Neuronal stem cell (in vitro differentiated cells): ENCODE measurements at regions not wholly inside any gene's neighbourhood (a gene's known extent, or its start where the extent isn't known, plus 50 kb on each side); places are given as distances from the start of the nearest gene placed in this dataset.

Experiments used
- DNase-seq: peaks from one replicate; pipeline ENCODE4 v3.0.0-alpha.2; 2013; ENCODE audit warnings: low spot score
- H2AFZ ChIP-seq: one replicate; pipeline ENCODE4 v1.6.1; 2013; ENCODE audit warnings: mild to moderate bottlenecking, low read length, inconsistent platforms
- H2AK5ac ChIP-seq: 2 replicates; pipeline ENCODE4 v1.6.1; 2013; ENCODE audit warnings: low read depth, mild to moderate bottlenecking, inconsistent platforms, low read length, moderate library complexity, mixed read lengths
- H2BK120ac ChIP-seq: 2 replicates; pipeline ENCODE4 v1.6.1; 2013; ENCODE audit warnings: low read depth, mild to moderate bottlenecking, inconsistent platforms, low read length, moderate library complexity, mixed read lengths
- H2BK12ac ChIP-seq: one replicate; pipeline ENCODE4 v1.6.1; 2013; ENCODE audit warnings: low read length, inconsistent platforms
- H2BK15ac ChIP-seq: 2 replicates; pipeline ENCODE4 v1.6.1; 2013; ENCODE audit warnings: mild to moderate bottlenecking, low read length, inconsistent platforms, mixed read lengths
- H2BK5ac ChIP-seq: one replicate; pipeline ENCODE4 v1.6.1; 2013; ENCODE audit warnings: inconsistent platforms, mild to moderate bottlenecking, low read length, moderate library complexity
- H3K14ac ChIP-seq: one replicate; pipeline ENCODE4 v1.6.1; 2013; ENCODE audit warnings: low read length, inconsistent platforms
- H3K18ac ChIP-seq: 2 replicates; pipeline ENCODE4 v1.6.1; 2013; ENCODE audit warnings: low read length, inconsistent platforms
- H3K23ac ChIP-seq: 2 replicates; pipeline ENCODE4 v1.6.1; 2013; ENCODE audit warnings: low read depth, mild to moderate bottlenecking, mixed read lengths, low read length, inconsistent platforms; ENCODE audit not compliant: poor library complexity
- H3K27ac ChIP-seq: replicated peaks from 3 replicates; pipeline ENCODE4 v1.5.1; 2013; ENCODE audit warnings: low read length, inconsistent platforms
- H3K27me3 ChIP-seq, 3 experiments: 2 replicates each; pipeline ENCODE4 v1.6.1; 2013; ENCODE audit warnings: low read length in 3 of 3, mild to moderate bottlenecking in 2 of 3, inconsistent platforms in 1 of 3, low read depth in 1 of 3, mixed read lengths in 1 of 3, moderate library complexity in 1 of 3; ENCODE audit not compliant: control insufficient read depth in 3 of 3, insufficient read depth in 3 of 3
- H3K36me3 ChIP-seq, 2 donors: replicated peaks in 1 of 2; 2 replicates each; pipeline ENCODE4 v1.6.1; 2013; ENCODE audit warnings: low read length in 2 of 2; ENCODE audit not compliant: control insufficient read depth in 2 of 2, insufficient read depth in 2 of 2
- H3K4ac ChIP-seq: 2 replicates; pipeline ENCODE4 v1.6.1; 2013; ENCODE audit warnings: inconsistent platforms, mild to moderate bottlenecking, low read length, moderate library complexity
- H3K4me1 ChIP-seq, 2 donors: 1 replicate in 1 of 2; 2 replicates in 1 of 2; pipeline ENCODE4 v1.6.1; 2013; ENCODE audit warnings: low read length in 2 of 2, low read depth in 1 of 2; ENCODE audit not compliant: control insufficient read depth in 2 of 2, insufficient read depth in 1 of 2
- H3K4me2 ChIP-seq: one replicate; pipeline ENCODE4 v1.6.1; 2013; ENCODE audit warnings: mild to moderate bottlenecking, low read length, inconsistent platforms; ENCODE audit not compliant: insufficient read depth, poor library complexity, severe bottlenecking
- H3K4me3 ChIP-seq, 2 donors: 2 replicates each; pipeline ENCODE4 v1.5.1; 2013; ENCODE audit warnings: low read length in 2 of 2, mild to moderate bottlenecking in 2 of 2, inconsistent platforms in 1 of 2, moderate library complexity in 1 of 2
- H3K79me1 ChIP-seq: one replicate; pipeline ENCODE4 v1.6.1; 2013; ENCODE audit warnings: low read depth, mild to moderate bottlenecking, inconsistent platforms, low read length, moderate library complexity
- H3K9ac ChIP-seq: one replicate; pipeline ENCODE4 v1.6.1; 2013; ENCODE audit warnings: mild to moderate bottlenecking, low read depth, low read length, inconsistent platforms; ENCODE audit not compliant: poor library complexity
- H3K9me3 ChIP-seq, 2 donors: replicated peaks in 1 of 2; 2 replicates each; pipeline versions ENCODE3 to v1.6.1; 2013; ENCODE audit warnings: low read length in 2 of 2, mild to moderate bottlenecking in 2 of 2, inconsistent platforms in 1 of 2, low read depth in 1 of 2, mixed read lengths in 1 of 2, moderate library complexity in 1 of 2; ENCODE audit not compliant: control insufficient read depth in 2 of 2, insufficient read depth in 1 of 2
- H4K8ac ChIP-seq: one replicate; pipeline ENCODE4 v1.6.1; 2013; ENCODE audit warnings: low read depth, mild to moderate bottlenecking, inconsistent platforms, low read length, moderate library complexity
- H4K91ac ChIP-seq: one replicate; pipeline ENCODE4 v1.6.1; 2013; ENCODE audit warnings: low read length, low read depth, mild to moderate bottlenecking, inconsistent platforms; ENCODE audit not compliant: poor library complexity
- WGBS, 2 donors: extraction: QIAGEN DNeasy Blood & Tissue Kit; methylation state at CpG; one replicate each; pipeline ENCODE4 v1.1.7; 2013; ENCODE audit warnings: missing lambda C conversion rate in 2 of 2, mixed read lengths in 1 of 2; ENCODE audit not compliant: insufficient read length in 2 of 2, insufficient replicate concordance in 1 of 2; ENCODE audit errors: extremely low coverage in 2 of 2; 5-methylcytosine and 5-hydroxymethylcytosine counted together

DNA sequence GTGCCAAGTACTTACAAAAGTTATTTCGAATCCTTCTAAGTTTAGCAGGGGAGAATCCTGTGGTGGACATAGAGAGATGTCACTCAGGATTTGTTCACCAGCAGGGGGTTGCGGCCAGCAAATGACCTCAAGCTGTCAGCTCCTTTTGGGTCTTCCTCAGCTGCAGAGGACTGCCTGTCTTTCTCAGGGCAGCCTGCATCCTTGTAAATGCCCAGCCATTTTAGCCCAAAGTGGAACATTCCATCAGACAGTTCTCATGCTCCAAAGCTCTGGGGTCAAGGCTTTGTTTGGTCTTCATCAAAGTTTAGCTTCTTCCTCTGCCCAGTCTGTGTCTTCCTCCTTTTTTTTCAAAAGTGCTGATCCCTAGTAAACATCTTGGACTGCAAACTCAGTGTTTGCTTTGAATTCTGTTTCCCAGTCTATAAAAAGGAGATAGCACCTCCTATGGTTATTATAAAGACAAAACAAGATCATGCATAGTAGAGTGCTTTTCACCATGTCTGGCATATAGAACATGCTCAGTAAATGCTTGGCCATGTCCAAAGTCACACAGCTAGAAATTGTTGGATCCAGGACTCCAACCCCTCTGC is 156.4 kb upstream of the GATB start:
- H4K91ac ChIP-seq = no peak overlapping the region
- no peak overlapping the region for H3K4ac ChIP-seq
- no peak overlapping the region for H3K4me2 ChIP-seq
- H3K79me1 ChIP-seq = no peaks in the 10 kb centered on the region
- no peak overlapping the region for H2AK5ac ChIP-seq
- peak; percentile 23 for DNase-seq
- no peak overlapping the region for H3K27ac ChIP-seq
- H3K4me1 ChIP-seq = peaks cover 0 to 4% of the 10 kb centered on the region in 2 donors
- WGBS, 2 donors = no CpG with 5 or more reads among the region's 2 CpGs
- H3K27me3 ChIP-seq = no peaks in the 10 kb centered on the region
- H2BK12ac ChIP-seq = no peak overlapping the region
- H2BK15ac ChIP-seq = no peak overlapping the region
- no peak overlapping the region for H4K8ac ChIP-seq
- no peak overlapping the region for H3K4me3 ChIP-seq
- H2AFZ ChIP-seq = no peak overlapping the region
- no peak overlapping the region for H3K18ac ChIP-seq
- no peak overlapping the region for H3K9ac ChIP-seq
- H2BK5ac ChIP-seq = no peak overlapping the region
- no peaks in the 10 kb centered on the region for H3K36me3 ChIP-seq
- no peak overlapping the region for H3K14ac ChIP-seq
- no peak overlapping the region for H3K23ac ChIP-seq
- no peak overlapping the region for H2BK120ac ChIP-seq
- no peaks in the 10 kb centered on the region for H3K9me3 ChIP-seq

DNA sequence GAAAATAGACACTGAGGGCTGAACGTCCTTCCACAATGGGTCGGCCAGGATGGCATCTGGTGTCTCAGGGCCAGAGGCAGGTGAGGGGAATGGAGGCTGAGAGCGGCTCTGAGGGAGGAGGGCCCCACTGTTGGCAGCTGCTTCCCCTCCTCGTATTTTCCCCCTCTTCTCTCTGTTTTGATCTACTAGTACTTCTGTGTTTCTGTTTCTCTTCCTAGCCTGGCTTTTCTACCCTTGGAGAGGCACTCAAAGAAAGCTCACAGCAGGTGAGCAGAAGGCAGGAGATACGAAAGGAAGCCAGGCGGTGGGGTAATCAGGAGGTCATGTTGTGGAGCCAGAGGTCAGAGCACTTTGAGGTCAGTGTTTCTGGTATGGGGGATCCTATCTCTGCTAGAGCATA is 151.8 kb upstream of the GATB start:
- Histone ChIP-seq H2BK12ac (no peak overlapping the region), H2BK15ac (no peak overlapping the region), H3K18ac (no peak overlapping the region), H3K36me3 (no peaks in the 10 kb centered on the region), H2BK120ac (no peak overlapping the region), H2BK5ac (no peak overlapping the region), H3K9ac (no peak overlapping the region), H3K4ac (no peak overlapping the region), H3K4me1 (peaks cover 0 to 9% of the 10 kb centered on the region in 2 donors), H3K27me3 (no peaks in the 10 kb centered on the region), H3K23ac (no peak overlapping the region), H2AFZ (no peak overlapping the region), H4K8ac (no peak overlapping the region), H2AK5ac (no peak overlapping the region), H3K27ac (no peak overlapping the region), H3K9me3 (no peaks in the 10 kb centered on the region), H3K79me1 (no peaks in the 10 kb centered on the region), H3K4me2 (no peak overlapping the region), H3K4me3 (no peak overlapping the region), H4K91ac (no peak overlapping the region), H3K14ac (no peak overlapping the region)
- no CpG with 5 or more reads among the region's 6 CpGs for WGBS, 2 donors
- DNase-seq = no peak

DNA sequence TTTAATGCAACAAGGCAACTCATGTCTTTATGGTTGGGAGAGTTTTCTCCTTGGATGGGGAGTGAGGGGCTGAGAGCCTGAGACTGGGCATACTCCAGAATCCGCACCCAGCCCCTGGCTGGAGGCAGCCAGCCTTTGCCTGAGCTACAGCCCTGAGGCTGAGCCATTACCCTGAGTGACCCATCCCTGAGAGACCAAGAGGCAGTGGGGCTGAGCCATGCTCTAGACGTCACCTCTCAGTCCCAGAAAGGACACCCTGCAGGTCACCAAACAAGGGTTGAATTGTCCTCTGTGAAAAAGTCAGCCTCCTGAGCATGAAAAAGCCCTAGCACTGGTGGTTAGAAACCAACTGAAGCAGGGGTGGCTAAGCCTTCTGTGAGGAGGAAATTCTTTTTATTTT is 151.2 kb upstream of the GATB start:
- no peaks in the 10 kb centered on the region for H3K79me1 ChIP-seq
- no peak overlapping the region for H2AFZ ChIP-seq
- H3K4me2 ChIP-seq = no peak overlapping the region
- H3K4ac ChIP-seq = no peak overlapping the region
- H3K4me3 ChIP-seq = no peak overlapping the region
- peaks cover 0 to 9% of the 10 kb centered on the region in 2 donors for H3K4me1 ChIP-seq
- H3K18ac ChIP-seq = no peak overlapping the region
- H4K91ac ChIP-seq = no peak overlapping the region
- no peak overlapping the region for H3K14ac ChIP-seq
- H2BK5ac ChIP-seq = no peak overlapping the region
- no peak overlapping the region for H4K8ac ChIP-seq
- no peak overlapping the region for H2BK12ac ChIP-seq
- H3K9me3 ChIP-seq = no peaks in the 10 kb centered on the region
- no CpG with 5 or more reads among the region's 2 CpGs for WGBS, 2 donors
- H3K27ac ChIP-seq = no peak overlapping the region
- no peak overlapping the region for H3K9ac ChIP-seq
- H2BK120ac ChIP-seq = no peak overlapping the region
- H2AK5ac ChIP-seq = no peak overlapping the region
- no peaks in the 10 kb centered on the region for H3K36me3 ChIP-seq
- no peak for DNase-seq
- H2BK15ac ChIP-seq = no peak overlapping the region
- no peaks in the 10 kb centered on the region for H3K27me3 ChIP-seq
- H3K23ac ChIP-seq = no peak overlapping the region

DNA sequence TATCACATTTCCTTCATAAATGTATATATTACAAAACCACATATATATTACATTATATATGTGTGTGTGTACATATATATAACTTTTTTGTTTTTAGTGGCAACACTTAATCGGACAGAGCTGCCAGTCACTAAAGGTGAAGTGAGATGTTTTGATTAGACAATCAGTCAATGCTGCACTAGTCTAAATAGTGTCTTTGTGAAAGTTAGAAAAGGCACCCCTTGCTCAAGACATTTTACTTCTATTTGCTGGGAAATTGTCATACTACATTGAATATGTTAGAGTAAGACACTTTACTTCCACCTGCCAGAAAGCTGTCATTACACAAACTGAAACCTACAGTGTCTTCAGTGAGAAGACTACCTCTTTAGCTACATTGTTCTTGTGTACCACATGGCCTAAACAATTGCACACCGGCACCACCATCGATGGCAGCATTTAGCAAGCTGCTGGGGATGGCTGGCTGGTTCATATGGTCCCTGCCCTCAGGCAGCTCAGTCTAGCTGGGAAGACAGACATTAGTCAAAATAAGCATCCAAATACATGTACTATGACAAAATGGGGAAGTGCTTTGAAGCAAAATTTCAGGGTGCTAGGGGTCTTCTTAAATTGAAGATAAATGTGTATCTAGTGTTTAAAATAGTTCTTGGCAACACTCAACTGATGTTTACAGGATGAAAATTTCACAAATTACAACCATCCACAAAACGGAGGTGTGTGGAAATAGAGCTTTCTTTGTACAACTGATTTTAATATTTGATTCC is 148.1 kb upstream of the GATB start:
- H2BK5ac ChIP-seq = no peak overlapping the region
- WGBS, 2 donors = no CpG with 5 or more reads among the region's 4 CpGs
- no peak overlapping the region for H3K23ac ChIP-seq
- H3K4me2 ChIP-seq = no peak overlapping the region
- H3K4me1 ChIP-seq = peaks cover 0 to 9% of the 10 kb centered on the region in 2 donors
- no peak overlapping the region for H4K8ac ChIP-seq
- H3K14ac ChIP-seq = no peak overlapping the region
- DNase-seq = no peak
- H3K18ac ChIP-seq = no peak overlapping the region
- H3K4me3 ChIP-seq = no peak overlapping the region
- no peaks in the 10 kb centered on the region for H3K9me3 ChIP-seq
- H3K36me3 ChIP-seq = no peaks in the 10 kb centered on the region
- H3K27ac ChIP-seq = no peak overlapping the region
- H2AK5ac ChIP-seq = no peak overlapping the region
- no peak overlapping the region for H3K4ac ChIP-seq
- H3K79me1 ChIP-seq = no peaks in the 10 kb centered on the region
- no peak overlapping the region for H2AFZ ChIP-seq
- H2BK12ac ChIP-seq = no peak overlapping the region
- H2BK120ac ChIP-seq = no peak overlapping the region
- H2BK15ac ChIP-seq = no peak overlapping the region
- H3K27me3 ChIP-seq = no peaks in the 10 kb centered on the region
- H4K91ac ChIP-seq = no peak overlapping the region
- no peak overlapping the region for H3K9ac ChIP-seq
